Left ventricle myocardium inferior (tissue), 1 donor: ENCODE measurements at regions not wholly inside any gene's neighbourhood (a gene's known extent, or its start where the extent isn't known, plus 50 kb on each side); places are given as distances from the start of the nearest gene placed in this dataset.
"Not testable (repeated sequence)": the region's sequence is repeated elsewhere in the genome, so short reads cannot be mapped to it uniquely, and the experiment has no call there.

Source experiments
- DNase-seq: peaks from one replicate; pipeline ENCODE4 v3.0.0-alpha.2; 2020
- H3K27ac ChIP-seq: fragments of 200-600 bp; replicated peaks from 2 replicates; pipeline ENCODE4 v1.8.0; 2021
- H3K27me3 ChIP-seq: fragments of 200-600 bp; 2 replicates; pipeline ENCODE4 v1.8.0; 2021; ENCODE audit warnings: low read depth
- H3K36me3 ChIP-seq: fragments of 200-600 bp; 2 replicates; pipeline ENCODE4 v1.8.0; 2021
- H3K4me1 ChIP-seq: fragments of 200-600 bp; 2 replicates; pipeline ENCODE4 v1.8.0; 2021
- H3K4me3 ChIP-seq: fragments of 200-600 bp; 2 replicates; pipeline ENCODE4 v1.8.0; 2021; ENCODE audit warnings: mild to moderate bottlenecking, moderate library complexity
- H3K9me3 ChIP-seq: fragments of 200-600 bp; replicated peaks from 2 replicates; pipeline ENCODE4 v1.8.0; 2021
- CTCF ChIP-seq: fragments of 200-600 bp; IDR thresholded peaks from 2 replicates; pipeline ENCODE4 v1.8.0; 2021; ENCODE audit warnings: antibody characterized with exemption, mild to moderate bottlenecking, borderline replicate concordance
- intact Hi-C: fragments of 100-400 bp; cut with micrococcal nuclease; formaldehyde crosslinking; loops from one replicate; pipeline ENCODE4 v1.11.0; 2022
- donor health status: DM: no; HTN: yes; CAD: no; lungs with severe emphysema.

GRCh38 chr18:71371951-71372605 lies 1083.2 kb downstream of the SOCS6 start:
- no peaks in the 10 kb centered on the region for H3K27me3 ChIP-seq
- no peak for DNase-seq
- no peak overlapping the region for H3K27ac ChIP-seq
- H3K36me3 ChIP-seq: no peaks in the 10 kb centered on the region
- peaks cover 10% of the 10 kb centered on the region for H3K9me3 ChIP-seq
- TF ChIP-seq CTCF: no peak
- H3K4me3 ChIP-seq: no peak overlapping the region
- intact Hi-C loops: no loop called here
- H3K4me1 ChIP-seq: no peaks in the 10 kb centered on the region

DNA sequence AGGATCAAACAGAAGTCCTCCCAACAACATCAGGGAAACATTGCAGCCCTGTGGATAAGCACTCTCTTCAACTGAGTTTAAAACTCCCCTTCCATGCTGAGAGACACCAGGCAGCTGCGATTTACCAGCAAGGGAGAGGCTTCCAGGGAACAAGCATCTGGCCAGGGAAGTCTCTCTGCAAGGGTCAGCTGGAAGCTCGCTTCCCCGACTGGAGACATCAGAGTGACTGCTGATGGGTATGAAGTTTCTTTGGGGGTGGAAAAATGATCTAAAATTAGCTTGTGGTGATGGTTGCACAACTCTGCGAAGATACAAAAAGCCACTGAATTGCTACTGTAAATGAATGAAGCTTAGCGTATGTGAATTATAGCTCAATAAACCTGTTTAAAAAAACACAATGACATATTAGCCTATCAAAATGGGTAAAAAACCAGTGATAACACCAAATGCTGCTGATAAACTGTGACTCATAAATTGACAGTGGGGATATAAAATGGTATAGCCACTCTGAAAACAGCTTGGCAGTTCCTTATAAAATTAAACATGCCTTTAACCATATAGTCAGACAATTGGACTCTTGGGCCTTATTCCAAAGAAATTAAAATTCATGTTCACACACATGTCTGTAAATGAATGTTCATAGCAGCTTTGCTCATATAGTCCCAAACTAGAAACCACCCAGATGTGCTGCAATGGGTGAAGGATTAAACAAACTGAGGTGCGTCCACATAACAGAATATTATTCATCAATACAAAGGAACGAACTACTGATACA lies 1082.0 kb downstream of the SOCS6 start:
- no peak for TF ChIP-seq CTCF
- no peaks in the 10 kb centered on the region for H3K4me1 ChIP-seq
- H3K27ac ChIP-seq: no peak overlapping the region
- H3K9me3 ChIP-seq: peaks cover 23% of the 10 kb centered on the region
- H3K36me3 ChIP-seq: no peaks in the 10 kb centered on the region
- intact Hi-C loops: no loop called here
- H3K27me3 ChIP-seq: no peaks in the 10 kb centered on the region
- no peak for DNase-seq
- no peak overlapping the region for H3K4me3 ChIP-seq

DNA sequence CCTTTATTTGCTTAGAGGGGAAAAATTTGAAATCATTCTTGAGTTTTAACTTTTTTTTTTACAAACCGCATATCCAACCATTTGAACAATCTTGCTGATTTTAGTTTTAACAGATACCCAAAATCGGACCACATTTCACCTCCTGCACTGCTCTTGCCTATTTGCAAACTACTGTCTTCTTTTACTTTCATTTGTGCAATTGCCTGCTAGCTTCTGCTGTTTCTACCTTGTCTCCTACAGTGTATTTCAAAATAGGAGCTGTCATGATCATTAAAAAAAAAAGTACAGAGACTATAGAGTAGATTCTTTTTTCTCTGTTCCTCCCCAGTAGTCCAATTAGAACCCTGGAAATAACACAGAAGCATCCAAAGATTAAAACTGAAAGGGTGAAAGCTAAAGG lies 1081.2 kb downstream of the SOCS6 start:
- Histone ChIP-seq H3K4me3 (no peak overlapping the region), H3K4me1 (no peaks in the 10 kb centered on the region), H3K27me3 (no peaks in the 10 kb centered on the region), H3K9me3 (peaks cover 30% of the 10 kb centered on the region), H3K36me3 (no peaks in the 10 kb centered on the region), H3K27ac (no peak overlapping the region)
- no peak for DNase-seq
- intact Hi-C loops: no loop called here
- no peak for TF ChIP-seq CTCF

DNA sequence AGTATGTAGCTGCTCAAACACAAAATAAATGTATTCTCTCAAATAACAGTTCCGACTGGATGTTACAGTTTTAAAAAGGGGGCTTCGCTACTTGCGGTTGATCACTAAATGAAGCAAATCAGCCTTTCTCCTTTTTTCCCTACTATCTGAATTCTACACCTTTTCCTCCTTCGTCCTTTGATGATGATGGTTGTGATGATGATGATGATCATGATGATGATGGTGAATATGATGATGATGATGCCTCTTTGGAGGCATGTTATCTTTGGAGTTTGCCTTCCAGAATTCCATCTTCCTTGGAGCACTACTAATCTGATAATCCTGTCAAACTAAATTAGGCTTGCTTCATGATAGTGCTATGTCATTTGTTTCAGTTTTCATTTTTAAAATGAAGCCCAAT lies 1073.3 kb downstream of the SOCS6 start:
- intact Hi-C loops: no loop called here
- no peak for TF ChIP-seq CTCF
- no peak overlapping the region for H3K4me3 ChIP-seq
- H3K27me3 ChIP-seq: no peaks in the 10 kb centered on the region
- peaks cover 58% of the 10 kb centered on the region for H3K9me3 ChIP-seq
- no peaks in the 10 kb centered on the region for H3K4me1 ChIP-seq
- no peak for DNase-seq
- H3K36me3 ChIP-seq: no peaks in the 10 kb centered on the region
- no peak overlapping the region for H3K27ac ChIP-seq

DNA sequence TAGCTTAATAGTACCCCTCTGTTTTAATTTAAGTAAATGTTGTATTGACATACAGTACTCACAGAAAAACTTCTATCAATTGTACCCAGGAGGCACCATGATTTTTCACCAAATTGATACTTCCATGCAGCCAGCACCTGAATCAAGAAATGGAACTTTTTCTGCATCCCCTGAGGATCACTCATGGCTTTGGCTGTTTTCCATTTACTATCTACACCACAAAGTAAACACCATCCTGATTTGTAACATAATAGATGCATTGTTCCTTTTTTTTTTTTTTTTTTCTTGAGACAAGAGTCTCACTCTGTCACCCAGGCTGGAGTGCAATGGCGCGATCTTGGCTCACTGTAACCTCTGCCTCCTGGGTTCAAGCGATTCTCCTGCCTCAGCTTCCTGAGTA lies 1066.8 kb downstream of the SOCS6 start:
- peaks cover 17% of the 10 kb centered on the region for H3K9me3 ChIP-seq
- not testable (repeated sequence) for DNase-seq

DNA sequence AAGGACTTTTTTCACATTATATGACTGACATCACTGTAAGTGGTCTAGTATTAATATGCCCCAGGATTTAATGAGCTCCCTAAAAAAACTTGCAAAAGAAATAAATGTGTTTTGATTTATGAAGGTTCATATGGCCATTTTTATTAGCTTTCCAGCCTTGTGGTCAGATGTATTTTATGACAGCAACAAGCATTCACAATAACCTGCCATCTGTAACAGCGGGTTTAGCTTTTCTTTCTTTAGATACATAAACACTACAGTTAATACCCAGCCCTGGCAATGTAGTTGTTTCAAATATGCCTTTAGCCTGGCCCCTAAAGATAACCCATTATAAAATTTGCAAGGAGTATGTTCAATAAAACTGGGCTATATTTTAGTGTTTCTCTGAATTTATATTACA lies 1063.8 kb downstream of the SOCS6 start:
- no peak for DNase-seq
- Histone ChIP-seq H3K27ac (no peak overlapping the region), H3K9me3 (peaks cover 9% of the 10 kb centered on the region), H3K4me1 (no peaks in the 10 kb centered on the region), H3K27me3 (no peaks in the 10 kb centered on the region), H3K4me3 (no peak overlapping the region), H3K36me3 (no peaks in the 10 kb centered on the region)
- intact Hi-C loops: no loop called here
- TF ChIP-seq CTCF: no peak

More for the DNA sequence above, 1066.8 kb downstream of the SOCS6 start:
- H3K4me3 ChIP-seq, H3K4me1 ChIP-seq, H3K36me3 ChIP-seq, intact Hi-C loops, H3K27ac ChIP-seq, H3K27me3 ChIP-seq: not testable (repeated sequence)
